ENCODE measurements at regions not wholly inside any gene's neighbourhood (a gene's known extent, or its start where the extent isn't known, plus 50 kb on each side); places are given as distances from the start of the nearest gene placed in this dataset.

GRCh38 chr4:100826067-100826466, 308.2 kb upstream of the EMCN start:
- Histone ChIP-seq H3K36me3 (ENCODE audit: control insufficient read depth, insufficient read depth, low read length) (no peaks in the 10 kb centered on the region), H3K27me3 (ENCODE audit: control insufficient read depth, insufficient read depth, low read length) (no peaks in the 10 kb centered on the region), H3K4me3 (ENCODE audit: low read depth, low read length) (no peak overlapping the region)
- ChIA-PET CTCF (no interaction called here), POLR2A (no interaction called here)
- no peak for TF ChIP-seq CTCF (IDR thresholded peaks at IDR 0.05; ENCODE audit: insufficient read depth, low read depth, low read length)
- no peak for DNase-seq (ENCODE audit: low read depth)

GRCh38 chr4:100823993-100824323, 306.1 kb upstream of the EMCN start:
- CTCF ChIA-PET, result interaction anchor here (1.1 kb wide), 1 partner anchor 9 kb away, joined by 3 read pairs; no protein-coding TSS in a partner anchor

GRCh38 chr4:100823066-100823992, 305.5 kb upstream of the EMCN start:
- ChIA-PET CTCF (no interaction called here), POLR2A (no interaction called here)
- Histone ChIP-seq H3K36me3 (ENCODE audit: control insufficient read depth, insufficient read depth, low read length) (no peaks in the 10 kb centered on the region), H3K4me3 (ENCODE audit: low read depth, low read length) (no peak overlapping the region), H3K27me3 (ENCODE audit: control insufficient read depth, insufficient read depth, low read length) (no peaks in the 10 kb centered on the region)
- DNase-seq (ENCODE audit: low read depth), result no peak
- no peak for TF ChIP-seq CTCF (IDR thresholded peaks at IDR 0.05; ENCODE audit: insufficient read depth, low read depth, low read length)

More at GRCh38 chr4:100823993-100824323, 306.1 kb upstream of the EMCN start:
- no peaks in the 10 kb centered on the region for H3K36me3 ChIP-seq (ENCODE audit: control insufficient read depth, insufficient read depth, low read length)
- TF ChIP-seq CTCF (IDR thresholded peaks at IDR 0.05; ENCODE audit: insufficient read depth, low read depth, low read length), result no peak
- POLR2A ChIA-PET, result no interaction called here
- no peak for DNase-seq (ENCODE audit: low read depth)
- H3K27me3 ChIP-seq (ENCODE audit: control insufficient read depth, insufficient read depth, low read length), result no peaks in the 10 kb centered on the region
- H3K4me3 ChIP-seq (ENCODE audit: low read depth, low read length), result no peak overlapping the region

GRCh38 chr4:100820249-100820648, 302.4 kb upstream of the EMCN start:
- no peaks in the 10 kb centered on the region for H3K27me3 ChIP-seq (ENCODE audit: control insufficient read depth, insufficient read depth, low read length)
- POLR2A ChIA-PET, result no interaction called here
- no peaks in the 10 kb centered on the region for H3K36me3 ChIP-seq (ENCODE audit: control insufficient read depth, insufficient read depth, low read length)
- no peak for DNase-seq (ENCODE audit: low read depth)
- no peak overlapping the region for H3K4me3 ChIP-seq (ENCODE audit: low read depth, low read length)
- TF ChIP-seq CTCF (IDR thresholded peaks at IDR 0.05; ENCODE audit: insufficient read depth, low read depth, low read length), result no peak
- CTCF ChIA-PET, result no interaction called here

- Histone ChIP-seq H3K4me3 (ENCODE audit: low read depth, low read length) (no peak overlapping the region), H3K36me3 (ENCODE audit: control insufficient read depth, insufficient read depth, low read length) (no peaks in the 10 kb centered on the region), H3K27me3 (ENCODE audit: control insufficient read depth, insufficient read depth, low read length) (no peaks in the 10 kb centered on the region)
- no peak for DNase-seq (ENCODE audit: low read depth)
- TF ChIP-seq CTCF (IDR thresholded peaks at IDR 0.05; ENCODE audit: insufficient read depth, low read depth, low read length), result no peak
- POLR2A ChIA-PET, result no interaction called here
- CTCF ChIA-PET, result no interaction called here
Measured at GRCh38 chr4:100819505-100819904, 301.7 kb upstream of the EMCN start.
